ENCODE measurements at regions not wholly inside any gene's neighbourhood (a gene's known extent, or its start where the extent isn't known, plus 50 kb on each side); places are given as distances from the start of the nearest gene placed in this dataset.
"Not testable (repeated sequence)": the region's sequence is repeated elsewhere in the genome, so short reads cannot be mapped to it uniquely, and the experiment has no call there.

GRCh38 chr7:29639886-29640595, 76.4 kb downstream of the PRR15 start:
- no peaks in the 10 kb centered on the region for H3K9me3 ChIP-seq (ENCODE audit: low read length)
- no peak overlapping the region for H2AFZ ChIP-seq (ENCODE audit: low read depth, low read length)
- no peaks in the 10 kb centered on the region for H3K36me3 ChIP-seq (ENCODE audit: insufficient read depth, low read length)
- no peak overlapping the region for H3K4me3 ChIP-seq (ENCODE audit: low read length)
- H3K27me3 ChIP-seq (ENCODE audit: insufficient read depth, low read length): no peaks in the 10 kb centered on the region
- H3K4me1 ChIP-seq (ENCODE audit: insufficient read depth, low read length): peaks cover 18% of the 10 kb centered on the region

- no peaks in the 10 kb centered on the region for H3K27me3 ChIP-seq (ENCODE audit: insufficient read depth, low read length)
- H2AFZ ChIP-seq (ENCODE audit: low read depth, low read length): no peak overlapping the region
- no peak overlapping the region for H3K4me3 ChIP-seq (ENCODE audit: low read length)
- no peaks in the 10 kb centered on the region for H3K36me3 ChIP-seq (ENCODE audit: insufficient read depth, low read length)
- peaks cover 18% of the 10 kb centered on the region for H3K4me1 ChIP-seq (ENCODE audit: insufficient read depth, low read length)
- H3K9me3 ChIP-seq (ENCODE audit: low read length): no peaks in the 10 kb centered on the region
Observed at GRCh38 chr7:29641651-29642050, 78.0 kb downstream of the PRR15 start.

- H2AFZ ChIP-seq (ENCODE audit: low read depth, low read length): no peak overlapping the region
- H3K9me3 ChIP-seq (ENCODE audit: low read length): no peaks in the 10 kb centered on the region
- no peaks in the 10 kb centered on the region for H3K36me3 ChIP-seq (ENCODE audit: insufficient read depth, low read length)
- no peak overlapping the region for H3K4me3 ChIP-seq (ENCODE audit: low read length)
- H3K27me3 ChIP-seq (ENCODE audit: insufficient read depth, low read length): no peaks in the 10 kb centered on the region
- H3K4me1 ChIP-seq (ENCODE audit: insufficient read depth, low read length): peaks cover 18% of the 10 kb centered on the region
Observed at GRCh38 chr7:29642494-29643155, 79.0 kb downstream of the PRR15 start.

GRCh38 chr7:29646116-29646515, 82.5 kb downstream of the PRR15 start:
- H3K4me3 ChIP-seq (ENCODE audit: low read length); H3K4me1 ChIP-seq (ENCODE audit: insufficient read depth, low read length); H3K27me3 ChIP-seq (ENCODE audit: insufficient read depth, low read length); H2AFZ ChIP-seq (ENCODE audit: low read depth, low read length); H3K9me3 ChIP-seq (ENCODE audit: low read length); H3K36me3 ChIP-seq (ENCODE audit: insufficient read depth, low read length): not testable (repeated sequence)

GRCh38 chr7:29647020-29647654, 83.5 kb downstream of the PRR15 start:
- H3K36me3 ChIP-seq (ENCODE audit: insufficient read depth, low read length): peaks cover 3% of the 10 kb centered on the region
- no peak overlapping the region for H3K4me3 ChIP-seq (ENCODE audit: low read length)
- no peaks in the 10 kb centered on the region for H3K4me1 ChIP-seq (ENCODE audit: insufficient read depth, low read length)
- H2AFZ ChIP-seq (ENCODE audit: low read depth, low read length): no peak overlapping the region
- H3K9me3 ChIP-seq (ENCODE audit: low read length): peaks cover 5% of the 10 kb centered on the region
- H3K27me3 ChIP-seq (ENCODE audit: insufficient read depth, low read length): no peaks in the 10 kb centered on the region

- not testable (repeated sequence) for H3K4me1 ChIP-seq (ENCODE audit: insufficient read depth, low read length)
Observed at GRCh38 chr7:29647691-29648210, 84.1 kb downstream of the PRR15 start.

GRCh38 chr7:29649028-29649716, 85.5 kb downstream of the PRR15 start:
- no peaks in the 10 kb centered on the region for H3K27me3 ChIP-seq (ENCODE audit: insufficient read depth, low read length)
- H2AFZ ChIP-seq (ENCODE audit: low read depth, low read length): no peak overlapping the region
- H3K4me3 ChIP-seq (ENCODE audit: low read length): no peak overlapping the region
- H3K4me1 ChIP-seq (ENCODE audit: insufficient read depth, low read length): no peaks in the 10 kb centered on the region
- peaks cover 5% of the 10 kb centered on the region for H3K9me3 ChIP-seq (ENCODE audit: low read length)
- H3K36me3 ChIP-seq (ENCODE audit: insufficient read depth, low read length): peaks cover 3% of the 10 kb centered on the region

More at GRCh38 chr7:29647691-29648210, 84.1 kb downstream of the PRR15 start:
- not testable (repeated sequence) for H2AFZ ChIP-seq (ENCODE audit: low read depth, low read length); H3K4me3 ChIP-seq (ENCODE audit: low read length); H3K36me3 ChIP-seq (ENCODE audit: insufficient read depth, low read length); H3K27me3 ChIP-seq (ENCODE audit: insufficient read depth, low read length); H3K9me3 ChIP-seq (ENCODE audit: low read length)

- no peak overlapping the region for H2AFZ ChIP-seq (ENCODE audit: low read depth, low read length)
Observed at GRCh38 chr7:29649876-29650275, 86.2 kb downstream of the PRR15 start.

GRCh38 chr7:29651477-29651876, 87.8 kb downstream of the PRR15 start:
- Histone ChIP-seq H3K27me3 (ENCODE audit: insufficient read depth, low read length) (no peaks in the 10 kb centered on the region), H3K4me3 (ENCODE audit: low read length) (no peak overlapping the region), H2AFZ (ENCODE audit: low read depth, low read length) (no peak overlapping the region), H3K9me3 (ENCODE audit: low read length) (peaks cover 5% of the 10 kb centered on the region), H3K36me3 (ENCODE audit: insufficient read depth, low read length) (peaks cover 3% of the 10 kb centered on the region), H3K4me1 (ENCODE audit: insufficient read depth, low read length) (no peaks in the 10 kb centered on the region)

More at GRCh38 chr7:29649876-29650275, 86.2 kb downstream of the PRR15 start:
- Histone ChIP-seq H3K4me1 (ENCODE audit: insufficient read depth, low read length) (no peaks in the 10 kb centered on the region), H3K27me3 (ENCODE audit: insufficient read depth, low read length) (no peaks in the 10 kb centered on the region), H3K9me3 (ENCODE audit: low read length) (peaks cover 5% of the 10 kb centered on the region), H3K36me3 (ENCODE audit: insufficient read depth, low read length) (peaks cover 3% of the 10 kb centered on the region), H3K4me3 (ENCODE audit: low read length) (no peak overlapping the region)

GRCh38 chr7:29652556-29652955, 88.9 kb downstream of the PRR15 start:
- Histone ChIP-seq H3K4me1 (ENCODE audit: insufficient read depth, low read length) (no peaks in the 10 kb centered on the region), H3K9me3 (ENCODE audit: low read length) (peaks cover 5% of the 10 kb centered on the region), H3K4me3 (ENCODE audit: low read length) (no peak overlapping the region), H3K36me3 (ENCODE audit: insufficient read depth, low read length) (peaks cover 3% of the 10 kb centered on the region), H3K27me3 (ENCODE audit: insufficient read depth, low read length) (no peaks in the 10 kb centered on the region), H2AFZ (ENCODE audit: low read depth, low read length) (no peak overlapping the region)

GRCh38 chr7:29654340-29654739, 90.7 kb downstream of the PRR15 start:
- not testable (repeated sequence) for H3K27me3 ChIP-seq (ENCODE audit: insufficient read depth, low read length); H3K4me1 ChIP-seq (ENCODE audit: insufficient read depth, low read length); H2AFZ ChIP-seq (ENCODE audit: low read depth, low read length); H3K4me3 ChIP-seq (ENCODE audit: low read length); H3K9me3 ChIP-seq (ENCODE audit: low read length); H3K36me3 ChIP-seq (ENCODE audit: insufficient read depth, low read length)

- no peaks in the 10 kb centered on the region for H3K4me1 ChIP-seq (ENCODE audit: insufficient read depth, low read length)
- H3K4me3 ChIP-seq (ENCODE audit: low read length): no peak overlapping the region
- H3K36me3 ChIP-seq (ENCODE audit: insufficient read depth, low read length): no peaks in the 10 kb centered on the region
- no peak overlapping the region for H2AFZ ChIP-seq (ENCODE audit: low read depth, low read length)
- no peaks in the 10 kb centered on the region for H3K9me3 ChIP-seq (ENCODE audit: low read length)
- H3K27me3 ChIP-seq (ENCODE audit: insufficient read depth, low read length): no peaks in the 10 kb centered on the region
Observed at GRCh38 chr7:29657288-29657687, 93.7 kb downstream of the PRR15 start.

- Histone ChIP-seq H3K4me3 (ENCODE audit: low read length) (no peak overlapping the region), H3K4me1 (ENCODE audit: insufficient read depth, low read length) (no peaks in the 10 kb centered on the region), H2AFZ (ENCODE audit: low read depth, low read length) (no peak overlapping the region), H3K36me3 (ENCODE audit: insufficient read depth, low read length) (no peaks in the 10 kb centered on the region), H3K27me3 (ENCODE audit: insufficient read depth, low read length) (no peaks in the 10 kb centered on the region), H3K9me3 (ENCODE audit: low read length) (no peaks in the 10 kb centered on the region)
Observed at GRCh38 chr7:29657856-29658255, 94.2 kb downstream of the PRR15 start.
